CD4-positive, alpha-beta memory T cell (primary cell): ENCODE measurements at regions not wholly inside any gene's neighbourhood (a gene's known extent, or its start where the extent isn't known, plus 50 kb on each side); places are given as distances from the start of the nearest gene placed in this dataset.

Experiments used
- CTCF ChIA-PET: fragments of 350-600 bp; sonication (Branson Sonifier 250); formaldehyde crosslinking; loops from one replicate; lab custom pipeline; 2021; ENCODE audit warnings: inconsistent platforms; ENCODE audit not compliant: partially characterized antibody; lab: Charles Lee
- POLR2A ChIA-PET: fragments of 350-600 bp; sonication (Branson Sonifier 250); formaldehyde crosslinking; loops from one replicate; lab custom pipeline; 2021; ENCODE audit not compliant: partially characterized antibody; lab: Charles Lee
- DNase-seq, 5 donors: peaks; one replicate each; pipeline versions ENCODE4 v3.0.0 to v3.0.0-alpha.2; 2020 to 2022; ENCODE audit warnings: mixed read lengths in 1 of 5
- H3K27ac ChIP-seq: one replicate; pipeline ENCODE4 v1.7.0; 2013; ENCODE audit warnings: low read depth, low read length
- H3K27me3 ChIP-seq: 2 replicates; pipeline ENCODE4 v1.7.0; 2013; ENCODE audit warnings: mild to moderate bottlenecking, low read length, moderate library complexity; ENCODE audit not compliant: insufficient read depth
- H3K36me3 ChIP-seq: 2 replicates; pipeline ENCODE4 v1.7.0; 2013; ENCODE audit warnings: mild to moderate bottlenecking, low read length, moderate library complexity; ENCODE audit not compliant: insufficient read depth
- H3K4me1 ChIP-seq: 2 replicates; pipeline ENCODE4 v1.7.0; 2013; ENCODE audit warnings: mild to moderate bottlenecking, low read length, moderate library complexity; ENCODE audit not compliant: insufficient read depth
- H3K4me3 ChIP-seq, 2 donors: one replicate each; pipeline ENCODE4 v1.7.0; 2013; ENCODE audit warnings: low read length in 2 of 2, mild to moderate bottlenecking in 1 of 2
- H3K9me3 ChIP-seq, 2 donors: one replicate each; pipeline ENCODE4 v1.7.0; 2013; ENCODE audit warnings: low read length in 2 of 2, control low read depth in 1 of 2; ENCODE audit not compliant: control insufficient read depth in 1 of 2
- H3K27ac Mint-ChIP-seq, 7 donors: one replicate each; pipeline ENCODE4 v1.8.0; 2020 to 2021; ENCODE audit warnings: mixed read lengths in 7 of 7, mild to moderate bottlenecking in 6 of 7, inconsistent platforms in 3 of 7, moderate library complexity in 3 of 7
- H3K27me3 Mint-ChIP-seq, 2 donors: one replicate each; pipeline ENCODE4 v1.8.0; 2020 to 2021; ENCODE audit warnings: mixed read lengths in 2 of 2
- H3K36me3 Mint-ChIP-seq, 2 donors: one replicate each; pipeline ENCODE4 v1.8.0; 2020 to 2021; ENCODE audit warnings: mixed read lengths in 2 of 2, inconsistent platforms in 1 of 2, mild to moderate bottlenecking in 1 of 2
- H3K4me1 Mint-ChIP-seq, 4 donors: one replicate each; pipeline ENCODE4 v1.8.0; 2020 to 2021; ENCODE audit warnings: mixed read lengths in 4 of 4, mild to moderate bottlenecking in 1 of 4
- H3K4me3 Mint-ChIP-seq, 8 donors: one replicate each; pipeline ENCODE4 v1.8.0; 2020 to 2021; ENCODE audit warnings: mixed read lengths in 8 of 8, mild to moderate bottlenecking in 7 of 8, moderate library complexity in 6 of 8, inconsistent platforms in 3 of 8
- H3K9me3 Mint-ChIP-seq, 8 donors: one replicate each; pipeline ENCODE4 v1.8.0; 2020 to 2021; ENCODE audit warnings: mixed read lengths in 8 of 8, mild to moderate bottlenecking in 5 of 8, inconsistent platforms in 3 of 8, moderate library complexity in 1 of 8
- intact Hi-C: fragments of 100-400 bp; cut with micrococcal nuclease; formaldehyde crosslinking; loops from one replicate; pipeline ENCODE4 v1.15.1; 2023

GRCh38 chr9:99387431-99387830 lies 165.3 kb downstream of the SEC61B start:
- intact Hi-C loops: no loop called here
- H3K27ac Mint-ChIP-seq: no peak overlapping the region
- H3K4me1 Mint-ChIP-seq: no peaks in the 10 kb centered on the region
- no peaks in the 10 kb centered on the region for H3K36me3 Mint-ChIP-seq
- no peaks in the 10 kb centered on the region for H3K4me1 ChIP-seq
- H3K27me3 Mint-ChIP-seq: peaks cover 4 to 12% of the 10 kb centered on the region in 2 donors
- H3K4me3 ChIP-seq: no peak overlapping the region
- no peaks in the 10 kb centered on the region for H3K9me3 Mint-ChIP-seq
- ChIA-PET CTCF (no interaction called here), POLR2A (no interaction called here)
- H3K27ac ChIP-seq: no peak overlapping the region
- no peaks in the 10 kb centered on the region for H3K27me3 ChIP-seq
- no peak for DNase-seq
- H3K36me3 ChIP-seq: no peaks in the 10 kb centered on the region
- no peaks in the 10 kb centered on the region for H3K9me3 ChIP-seq
- H3K4me3 Mint-ChIP-seq: no peak overlapping the region

GRCh38 chr9:99389087-99390033 lies 167.3 kb downstream of the SEC61B start:
- no peak overlapping the region for H3K4me3 Mint-ChIP-seq
- CTCF ChIA-PET: no interaction called here
- POLR2A ChIA-PET: no interaction called here
- DNase-seq: no peak
- no peak overlapping the region for H3K27ac ChIP-seq
- H3K4me1 ChIP-seq: no peaks in the 10 kb centered on the region
- no peaks in the 10 kb centered on the region for H3K9me3 ChIP-seq
- no peak overlapping the region for H3K27ac Mint-ChIP-seq
- intact Hi-C loops: no loop called here
- H3K9me3 Mint-ChIP-seq: no peaks in the 10 kb centered on the region
- no peaks in the 10 kb centered on the region for H3K36me3 ChIP-seq
- H3K27me3 ChIP-seq: no peaks in the 10 kb centered on the region
- no peaks in the 10 kb centered on the region for H3K4me1 Mint-ChIP-seq
- H3K36me3 Mint-ChIP-seq: no peaks in the 10 kb centered on the region
- no peak overlapping the region for H3K4me3 ChIP-seq
- H3K27me3 Mint-ChIP-seq: peaks cover 0 to 7% of the 10 kb centered on the region in 2 donors

GRCh38 chr9:99391937-99392594 lies 170.0 kb downstream of the SEC61B start:
- H3K27ac Mint-ChIP-seq: no peak overlapping the region
- intact Hi-C loops: no loop called here
- ChIA-PET POLR2A (no interaction called here), CTCF (no interaction called here)
- no peak overlapping the region for H3K27ac ChIP-seq
- H3K27me3 ChIP-seq: no peaks in the 10 kb centered on the region
- DNase-seq: no peak
- no peaks in the 10 kb centered on the region for H3K27me3 Mint-ChIP-seq
- H3K9me3 Mint-ChIP-seq: no peaks in the 10 kb centered on the region
- no peak overlapping the region for H3K4me3 ChIP-seq
- H3K36me3 Mint-ChIP-seq: no peaks in the 10 kb centered on the region
- no peaks in the 10 kb centered on the region for H3K4me1 Mint-ChIP-seq
- H3K36me3 ChIP-seq: no peaks in the 10 kb centered on the region
- H3K4me3 Mint-ChIP-seq: no peak overlapping the region
- no peaks in the 10 kb centered on the region for H3K9me3 ChIP-seq
- H3K4me1 ChIP-seq: no peaks in the 10 kb centered on the region

- Histone ChIP-seq H3K9me3 (no peaks in the 10 kb centered on the region), H3K27ac (no peak overlapping the region), H3K4me3 (no peak overlapping the region), H3K36me3 (no peaks in the 10 kb centered on the region), H3K4me1 (no peaks in the 10 kb centered on the region), H3K27me3 (no peaks in the 10 kb centered on the region)
- Mint-ChIP-seq H3K27ac (no peak overlapping the region), H3K36me3 (no peaks in the 10 kb centered on the region), H3K4me3 (no peak overlapping the region), H3K9me3 (peaks cover 0 to 2% (median 0%) of the 10 kb centered on the region in 8 donors), H3K4me1 (no peaks in the 10 kb centered on the region), H3K27me3 (no peaks in the 10 kb centered on the region)
- intact Hi-C loops: no loop called here
- DNase-seq: no peak
- CTCF ChIA-PET: no interaction called here
- POLR2A ChIA-PET: no interaction called here
Measured at GRCh38 chr9:99392986-99393385, 170.9 kb downstream of the SEC61B start.

- intact Hi-C loops: no loop called here
- H3K27ac ChIP-seq: no peak overlapping the region
- CTCF ChIA-PET: no interaction called here
- H3K27me3 ChIP-seq: no peaks in the 10 kb centered on the region
- DNase-seq: no peak
- Mint-ChIP-seq H3K27me3 (no peaks in the 10 kb centered on the region), H3K27ac (no peak overlapping the region), H3K4me3 (no peak overlapping the region), H3K9me3 (peaks cover 0 to 2% (median 0%) of the 10 kb centered on the region in 8 donors), H3K36me3 (no peaks in the 10 kb centered on the region), H3K4me1 (no peaks in the 10 kb centered on the region)
- H3K36me3 ChIP-seq: no peaks in the 10 kb centered on the region
- no peaks in the 10 kb centered on the region for H3K9me3 ChIP-seq
- POLR2A ChIA-PET: no interaction called here
- no peak overlapping the region for H3K4me3 ChIP-seq
- H3K4me1 ChIP-seq: no peaks in the 10 kb centered on the region
Measured at GRCh38 chr9:99393993-99394392, 171.9 kb downstream of the SEC61B start.

GRCh38 chr9:99398241-99398640 lies 176.2 kb downstream of the SEC61B start:
- Mint-ChIP-seq H3K36me3 (no peaks in the 10 kb centered on the region), H3K4me3 (no peak overlapping the region), H3K9me3 (peaks cover 0 to 2% (median 0%) of the 10 kb centered on the region in 8 donors), H3K4me1 (no peaks in the 10 kb centered on the region), H3K27me3 (peaks cover 1 to 5% of the 10 kb centered on the region in 2 donors), H3K27ac (no peak overlapping the region)
- POLR2A ChIA-PET: no interaction called here
- Histone ChIP-seq H3K27ac (no peak overlapping the region), H3K9me3 (no peaks in the 10 kb centered on the region), H3K36me3 (no peaks in the 10 kb centered on the region), H3K4me3 (no peak overlapping the region), H3K27me3 (no peaks in the 10 kb centered on the region), H3K4me1 (no peaks in the 10 kb centered on the region)
- DNase-seq: no peak
- CTCF ChIA-PET: no interaction called here
- intact Hi-C loops: no loop called here

- no peaks in the 10 kb centered on the region for H3K27me3 ChIP-seq
- no peaks in the 10 kb centered on the region for H3K4me1 ChIP-seq
- ChIA-PET POLR2A (no interaction called here), CTCF (no interaction called here)
- no peak for DNase-seq
- no peak overlapping the region for H3K4me3 ChIP-seq
- Mint-ChIP-seq H3K4me3 (no peak overlapping the region), H3K36me3 (no peaks in the 10 kb centered on the region), H3K4me1 (no peaks in the 10 kb centered on the region), H3K9me3 (peaks cover 0 to 2% (median 0%) of the 10 kb centered on the region in 8 donors), H3K27ac (no peak overlapping the region), H3K27me3 (peaks cover 1 to 5% of the 10 kb centered on the region in 2 donors)
- H3K36me3 ChIP-seq: no peaks in the 10 kb centered on the region
- intact Hi-C loops: no loop called here
- no peaks in the 10 kb centered on the region for H3K9me3 ChIP-seq
- H3K27ac ChIP-seq: no peak overlapping the region
Measured at GRCh38 chr9:99399474-99399873, 177.4 kb downstream of the SEC61B start.
